H1 (cell line): ENCODE measurements at regions not wholly inside any gene's neighbourhood (a gene's known extent, or its start where the extent isn't known, plus 50 kb on each side); places are given as distances from the start of the nearest gene placed in this dataset.

Experiments
- CTCF ChIA-PET: fragments of 300-600 bp; sonication (Branson Sonifier 250); formaldehyde crosslinking; loops from one replicate; lab custom pipeline; 2021; ENCODE audit not compliant: partially characterized antibody; lab: Charles Lee
- POLR2A ChIA-PET: fragments of 300-600 bp; sonication (Branson Sonifier 250); formaldehyde crosslinking; loops from one replicate; lab custom pipeline; 2021; ENCODE audit warnings: inconsistent platforms; ENCODE audit not compliant: partially characterized antibody; lab: Charles Lee
- DNase-seq, 2 experiments: peaks; one replicate each; pipeline versions ENCODE4 v3.0.0 to v3.0.0-alpha.2; 2010 to 2022; ENCODE audit warnings: low spot score in 2 of 2, low read depth in 1 of 2, mixed read lengths in 1 of 2
- FAIRE-seq: peaks from 2 replicates; lab custom pipeline; 2011; peaks lifted over from hg19 to GRCh38; lab: Jason Lieb, UNC
- H2AFZ ChIP-seq: 2 replicates; pipeline ENCODE4 v1.8.1; 2012; ENCODE audit warnings: low read length, inconsistent platforms
- H2AK5ac ChIP-seq: 2 replicates; pipeline ENCODE4 v1.6.1; 2013; ENCODE audit warnings: low read depth, low read length
- H2BK120ac ChIP-seq: replicated peaks from 2 replicates; pipeline ENCODE3; 2013; ENCODE audit warnings: low read depth, low read length, inconsistent platforms
- H2BK12ac ChIP-seq: 2 replicates; pipeline ENCODE4 v1.6.1; 2013; ENCODE audit warnings: low read depth, low read length
- H2BK15ac ChIP-seq: 2 replicates; pipeline ENCODE4 v1.6.1; 2013; ENCODE audit warnings: low read length
- H2BK20ac ChIP-seq: 2 replicates; pipeline ENCODE4 v1.6.1; 2013; ENCODE audit warnings: low read length
- H2BK5ac ChIP-seq: 2 replicates; pipeline ENCODE4 v1.6.1; 2013; ENCODE audit warnings: low read depth, low read length
- H3K14ac ChIP-seq: 2 replicates; pipeline ENCODE4 v1.6.1; 2013; ENCODE audit warnings: inconsistent platforms; ENCODE audit not compliant: insufficient read length
- H3K18ac ChIP-seq: 2 replicates; pipeline ENCODE4 v1.6.1; 2013; ENCODE audit warnings: low read length; ENCODE audit errors: extremely low read depth
- H3K23ac ChIP-seq: 2 replicates; pipeline ENCODE4 v1.6.1; 2013; ENCODE audit warnings: inconsistent platforms; ENCODE audit not compliant: insufficient read length
- H3K23me2 ChIP-seq: 2 replicates; pipeline ENCODE4 v1.6.1; 2013; ENCODE audit warnings: low read depth, low read length
- H3K27ac ChIP-seq: 2 replicates; pipeline ENCODE4 v1.6.1; 2011; ENCODE audit warnings: low read depth, low read length, inconsistent platforms
- H3K27me3 ChIP-seq, 4 experiments: replicated peaks in 1 of 4; 1 replicate in 1 of 4; 2 replicates in 3 of 4; pipeline versions ENCODE4 v1.6.1 to v1.8.1; 2011 to 2013; ENCODE audit warnings: low read length in 3 of 4, mild to moderate bottlenecking in 3 of 4, inconsistent platforms in 2 of 4, mixed read lengths in 2 of 4, moderate library complexity in 1 of 4; ENCODE audit not compliant: control insufficient read depth in 3 of 4, insufficient read depth in 3 of 4; ENCODE audit errors: extremely low read depth in 1 of 4
- H3K36me3 ChIP-seq, 4 experiments: 2 replicates each; pipeline versions ENCODE4 v1.6.1 to v1.8.1; 2011 to 2013; ENCODE audit warnings: mild to moderate bottlenecking in 4 of 4, low read length in 3 of 4, moderate library complexity in 2 of 4, control low read depth in 1 of 4, inconsistent platforms in 1 of 4; ENCODE audit not compliant: insufficient read depth in 4 of 4, control insufficient read depth in 2 of 4
- H3K4ac ChIP-seq: replicated peaks from 2 replicates; pipeline ENCODE3; 2013; ENCODE audit warnings: low read length, low read depth, mixed read lengths, inconsistent platforms; ENCODE audit not compliant: insufficient read length
- H3K4me1 ChIP-seq, 4 experiments: replicated peaks in 1 of 4; 1 replicate in 1 of 4; 2 replicates in 3 of 4; pipeline versions ENCODE4 v1.6.1 to v1.8.1; 2011 to 2013; ENCODE audit warnings: low read length in 3 of 4, inconsistent platforms in 2 of 4, mixed read lengths in 1 of 4; ENCODE audit not compliant: insufficient read depth in 4 of 4, control insufficient read depth in 3 of 4
- H3K4me2 ChIP-seq, 2 experiments: 2 replicates each; pipeline versions ENCODE4 v1.6.1 to v1.8.1; 2011 to 2013; ENCODE audit warnings: low read depth in 2 of 2, low read length in 2 of 2, control low read depth in 1 of 2, inconsistent platforms in 1 of 2, mild to moderate bottlenecking in 1 of 2; ENCODE audit not compliant: insufficient read depth in 1 of 2
- H3K4me3 ChIP-seq, 4 experiments: fragments of 200-600, 300-600 bp in 1 of 4; sonication (generic), shearing (Covaris generic), sonication (Bioruptor Twin) in 1 of 4; 2 replicates each; pipeline versions ENCODE4 v1.5.1 to v1.8.1; 2011 to 2016; ENCODE audit warnings: low read length in 4 of 4, low read depth in 3 of 4, control low read depth in 2 of 4, inconsistent platforms in 2 of 4, mild to moderate bottlenecking in 2 of 4, mixed read lengths in 1 of 4, moderate library complexity in 1 of 4; ENCODE audit not compliant: insufficient read depth in 2 of 4; ENCODE audit errors: extremely low read depth in 1 of 4
- H3K56ac ChIP-seq: replicated peaks from 2 replicates; pipeline ENCODE3; 2013; ENCODE audit warnings: low read depth, mild to moderate bottlenecking, mixed read lengths, low read length, inconsistent platforms; ENCODE audit not compliant: insufficient read length
- H3K79me1 ChIP-seq: 2 replicates; pipeline ENCODE4 v1.6.1; 2013; ENCODE audit warnings: low read depth, low read length, control low read depth
- H3K79me2 ChIP-seq, 2 experiments: 2 replicates each; pipeline versions ENCODE4 v1.6.1 to v1.8.1; 2012 to 2013; ENCODE audit warnings: low read length in 2 of 2, mild to moderate bottlenecking in 2 of 2, inconsistent platforms in 1 of 2; ENCODE audit not compliant: insufficient read depth in 2 of 2, control insufficient read depth in 1 of 2
- H3K9ac ChIP-seq, 4 experiments: replicated peaks in 1 of 4; 1 replicate in 1 of 4; 2 replicates in 3 of 4; pipeline versions ENCODE4 v1.6.1 to v1.8.1; 2011 to 2013; ENCODE audit warnings: low read depth in 3 of 4, low read length in 3 of 4, control low read depth in 2 of 4, mild to moderate bottlenecking in 2 of 4, moderate library complexity in 2 of 4, inconsistent platforms in 1 of 4; ENCODE audit errors: extremely low read depth in 1 of 4
- H3K9me3 ChIP-seq, 2 experiments: 2 replicates each; pipeline versions ENCODE4 v1.6.1 to v1.8.1; 2012 to 2013; ENCODE audit warnings: mild to moderate bottlenecking in 2 of 2, moderate library complexity in 2 of 2, control low read depth in 1 of 2, inconsistent platforms in 1 of 2, low read depth in 1 of 2, low read length in 1 of 2, mixed read lengths in 1 of 2; ENCODE audit not compliant: insufficient read depth in 2 of 2
- H4K20me1 ChIP-seq, 2 experiments: replicated peaks in 1 of 2; 2 replicates each; pipeline versions ENCODE3 to v1.8.1; 2011 to 2013; ENCODE audit warnings: inconsistent platforms in 2 of 2, low read length in 2 of 2, mild to moderate bottlenecking in 1 of 2; ENCODE audit not compliant: insufficient read depth in 2 of 2, control insufficient read depth in 1 of 2
- H4K5ac ChIP-seq: 2 replicates; pipeline ENCODE4 v1.6.1; 2013; ENCODE audit warnings: low read length, low read depth, mixed read lengths, inconsistent platforms; ENCODE audit not compliant: insufficient read length
- H4K8ac ChIP-seq: 2 replicates; pipeline ENCODE4 v1.8.0; 2013; ENCODE audit warnings: mild to moderate bottlenecking, moderate library complexity, low read length, inconsistent platforms; ENCODE audit not compliant: insufficient read depth; ENCODE audit errors: extremely low read depth
- H4K91ac ChIP-seq: replicated peaks from 2 replicates; pipeline ENCODE3; 2013; ENCODE audit warnings: low read length, mixed read lengths, inconsistent platforms; ENCODE audit not compliant: insufficient read length
- ASH2L ChIP-seq: fragments of 200-600, 300-600 bp; sonication (generic); IDR thresholded peaks from one replicate; pipeline ENCODE4 v1.7.1; 2017; ENCODE audit warnings: low read length
- EZH2 ChIP-seq: fragments of 200-600 bp; sonication (generic); IDR thresholded peaks from 2 replicates; pipeline ENCODE4 v1.7.1; 2012; ENCODE audit warnings: low read depth, mild to moderate bottlenecking, moderate library complexity, low read length, inconsistent platforms; ENCODE audit not compliant: severe bottlenecking
- USF2 ChIP-seq: IDR thresholded peaks from 2 replicates; pipeline ENCODE4 v1.6.1; 2011; ENCODE audit warnings: low read length, improper control_type of control experiment
- WGBS, 2 experiments: shearing (Covaris generic) in 1 of 2; methylation state at CpG; one replicate each; pipeline versions ENCODE4 v1.1.6 to v1.1.7; 2013 to 2015; ENCODE audit warnings: low lambda C conversion rate in 2 of 2, mixed read lengths in 2 of 2, inconsistent platforms in 1 of 2, low coverage in 1 of 2, missing lambda C conversion rate in 1 of 2; ENCODE audit not compliant: insufficient replicate concordance in 2 of 2, insufficient coverage in 1 of 2, insufficient read length in 1 of 2; ENCODE audit errors: extremely low coverage in 1 of 2, missing lambda C conversion rate in 1 of 2; 5-methylcytosine and 5-hydroxymethylcytosine counted together

DNA sequence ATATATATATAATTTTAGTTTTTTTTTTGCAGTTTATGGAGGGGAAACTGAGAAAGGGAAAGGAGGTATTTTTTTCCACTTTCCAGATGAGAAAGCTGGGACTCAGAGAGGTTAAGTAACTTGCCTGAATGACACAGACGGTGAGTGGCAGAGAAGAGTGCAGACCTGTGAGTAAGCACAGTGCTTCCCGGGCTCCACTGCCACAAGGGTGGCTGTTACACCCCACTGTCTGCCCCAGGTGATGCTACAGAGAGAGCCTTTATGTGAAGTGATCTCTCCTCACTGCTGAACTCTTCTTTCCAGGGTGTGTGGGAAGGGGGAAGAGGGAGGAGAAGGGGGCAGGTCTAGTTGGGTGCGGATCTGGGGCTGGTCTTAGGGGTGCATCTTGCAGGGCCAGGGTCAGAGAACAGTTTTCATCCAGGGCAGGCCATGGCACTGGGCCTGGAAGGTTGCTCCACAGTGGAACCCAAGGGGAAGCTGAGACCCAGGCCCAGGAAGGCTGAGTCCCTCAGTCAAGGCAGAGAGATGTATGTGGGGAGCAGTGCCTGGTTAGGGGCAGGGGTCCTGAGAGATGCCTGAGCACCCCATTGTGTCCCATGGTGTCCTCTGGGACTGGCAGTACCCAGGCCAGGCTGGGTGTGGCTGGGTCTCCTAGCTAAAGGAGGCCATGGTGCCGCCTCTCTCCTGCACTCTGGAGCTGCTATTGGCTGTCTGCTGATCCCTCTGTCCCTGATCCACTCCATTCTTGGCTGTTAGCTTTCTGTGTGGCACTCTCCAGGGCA, 357.5 kb downstream of the PTPRU start:
- TF ChIP-seq ASH2L (no peak), USF2 (no peak), EZH2 (no peak)
- TF ChIP-seq, all 59 proteins: peak for 0
- no peak overlapping the region for H2BK12ac ChIP-seq
- 0 out of 2 replicates have a peak overlapping the region, but pooled peaks have one; percentile 51 for H2AFZ ChIP-seq
- H3K27me3 ChIP-seq: no peaks in the 10 kb centered on the region
- no peak overlapping the region for H3K14ac ChIP-seq
- no peak overlapping the region for H2BK15ac ChIP-seq
- H3K23ac ChIP-seq: no peak overlapping the region
- no peak overlapping the region for H2BK5ac ChIP-seq
- H3K4ac ChIP-seq: no peak overlapping the region
- H3K56ac ChIP-seq: no peak overlapping the region
- H2BK120ac ChIP-seq: no peak overlapping the region
- no peaks in the 10 kb centered on the region; a peak in 1 of 7 replicates for H3K4me1 ChIP-seq
- no peak overlapping the region for H3K9ac ChIP-seq
- WGBS, 2 experiments: 89% methylated on average over 3 of the region's 4 CpGs; no CpG with 5 or more reads in 1 of the 2 experiments
- ChIA-PET POLR2A (no interaction called here), CTCF (interaction anchor here (0.6 to 2.5 kb wide), 3 partner anchors 7 to 1104 kb away, joined by 3 to 6 read pairs (median 4); no protein-coding TSS in a partner anchor)
- H4K5ac ChIP-seq: no peak overlapping the region
- no peak overlapping the region for H3K27ac ChIP-seq
- no peaks in the 10 kb centered on the region for H3K23me2 ChIP-seq
- H4K20me1 ChIP-seq: no peaks in the 10 kb centered on the region
- H3K18ac ChIP-seq: no peak overlapping the region
- no peak overlapping the region for H3K4me2 ChIP-seq
- no peak overlapping the region for H3K4me3 ChIP-seq
- H3K9me3 ChIP-seq: no peaks in the 10 kb centered on the region
- no peak overlapping the region for H4K91ac ChIP-seq
- no peak for FAIRE-seq
- H4K8ac ChIP-seq: no peak overlapping the region
- no peaks in the 10 kb centered on the region for H3K79me1 ChIP-seq
- no peak overlapping the region for H2BK20ac ChIP-seq
- no peaks in the 10 kb centered on the region for H3K36me3 ChIP-seq
- no peak overlapping the region for H2AK5ac ChIP-seq
- H3K79me2 ChIP-seq: no peaks in the 10 kb centered on the region
- DNase-seq: no peak
